Mucosa of descending colon (tissue), 3 donors: ENCODE measurements at regions not wholly inside any gene's neighbourhood (a gene's known extent, or its start where the extent isn't known, plus 50 kb on each side); places are given as distances from the start of the nearest gene placed in this dataset.
A peak's percentile ranks its signal among the peaks of the same experiment; 100 is the strongest.
"Not testable (repeated sequence)": the region's sequence is repeated elsewhere in the genome, so short reads cannot be mapped to it uniquely, and the experiment has no call there.

Experiments
- ATAC-seq: fragments of 200-7000 bp; cut with Tn5 transposase; one replicate; pipeline ENCODE4 v1.9.1; 2020; ENCODE audit warnings: mild to moderate bottlenecking, moderate library complexity
- DNase-seq, 3 donors: peaks; one replicate each; pipeline ENCODE4 v3.0.0-alpha.2; 2020
- H3K36me3 ChIP-seq: fragments of 200-600 bp; one replicate; pipeline ENCODE4 v1.8.0; 2021; ENCODE audit warnings: low read depth, mild to moderate bottlenecking
- H3K4me1 ChIP-seq: fragments of 200-600 bp; one replicate; pipeline ENCODE4 v1.8.0; 2021; ENCODE audit warnings: low read depth, mild to moderate bottlenecking
- H3K4me3 ChIP-seq: fragments of 200-600 bp; one replicate; pipeline ENCODE4 v1.8.0; 2021; ENCODE audit warnings: mild to moderate bottlenecking
- H3K9me3 ChIP-seq: fragments of 200-600 bp; one replicate; pipeline ENCODE4 v1.8.0; 2021; ENCODE audit warnings: mild to moderate bottlenecking
- intact Hi-C, 2 donors: fragments of 100-400 bp; cut with DNase I in 1 of 2; cut with micrococcal nuclease in 1 of 2; formaldehyde crosslinking; loops; one replicate each; pipeline versions ENCODE4 v1.11.0 to v1.11.1; 2022; cut with DNase I, micrococcal nuclease
- TF ChIP-seq, protein P1 (sequence below): fragments of 200-600 bp; IDR thresholded peaks from one replicate; pipeline ENCODE4 v1.8.0; 2022; ENCODE audit warnings: antibody characterized with exemption, mild to moderate bottlenecking
- donor health status: DM: no; HTN: no; CAD: no; lungs with moderate emphysema.
- donor health status: DM: no; HTN: no; CAD: no.
- donor health status: DM: no; HTN: yes; CAD: no.

DNA sequence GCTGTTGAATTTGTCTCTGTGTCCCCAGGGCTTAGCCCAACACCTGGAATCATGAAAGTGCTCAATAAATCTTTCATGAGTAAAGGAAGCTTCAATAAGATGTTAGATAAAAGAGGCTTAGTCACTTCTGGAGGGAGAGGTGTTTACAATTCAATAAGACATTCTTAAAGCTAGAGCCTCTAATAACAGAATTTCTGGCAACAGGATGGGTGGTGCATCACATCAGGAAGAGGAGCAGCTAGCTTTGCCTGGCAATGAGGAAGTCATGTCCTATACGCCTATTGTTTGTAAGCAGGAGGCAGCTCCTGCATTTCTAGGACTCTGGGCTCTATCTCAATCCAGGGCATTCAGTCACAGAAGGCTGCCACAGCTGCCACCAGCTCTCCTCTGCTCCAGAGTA, 638.5 kb downstream of the EPM2A start:
- H3K9me3 ChIP-seq, result peaks cover 19% of the 10 kb centered on the region
- intact Hi-C loops, result no loop called here
- ATAC-seq (peak; percentile 73), DNase-seq (no peak)
- TF ChIP-seq, protein P1, sequence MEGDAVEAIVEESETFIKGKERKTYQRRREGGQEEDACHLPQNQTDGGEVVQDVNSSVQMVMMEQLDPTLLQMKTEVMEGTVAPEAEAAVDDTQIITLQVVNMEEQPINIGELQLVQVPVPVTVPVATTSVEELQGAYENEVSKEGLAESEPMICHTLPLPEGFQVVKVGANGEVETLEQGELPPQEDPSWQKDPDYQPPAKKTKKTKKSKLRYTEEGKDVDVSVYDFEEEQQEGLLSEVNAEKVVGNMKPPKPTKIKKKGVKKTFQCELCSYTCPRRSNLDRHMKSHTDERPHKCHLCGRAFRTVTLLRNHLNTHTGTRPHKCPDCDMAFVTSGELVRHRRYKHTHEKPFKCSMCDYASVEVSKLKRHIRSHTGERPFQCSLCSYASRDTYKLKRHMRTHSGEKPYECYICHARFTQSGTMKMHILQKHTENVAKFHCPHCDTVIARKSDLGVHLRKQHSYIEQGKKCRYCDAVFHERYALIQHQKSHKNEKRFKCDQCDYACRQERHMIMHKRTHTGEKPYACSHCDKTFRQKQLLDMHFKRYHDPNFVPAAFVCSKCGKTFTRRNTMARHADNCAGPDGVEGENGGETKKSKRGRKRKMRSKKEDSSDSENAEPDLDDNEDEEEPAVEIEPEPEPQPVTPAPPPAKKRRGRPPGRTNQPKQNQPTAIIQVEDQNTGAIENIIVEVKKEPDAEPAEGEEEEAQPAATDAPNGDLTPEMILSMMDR, result no peak
- H3K36me3 ChIP-seq, result no peaks in the 10 kb centered on the region
- H3K4me1 ChIP-seq, result no peaks in the 10 kb centered on the region
- no peak overlapping the region for H3K4me3 ChIP-seq

GRCh38 chr6:145098127-145098526, 637.2 kb downstream of the EPM2A start:
- H3K36me3 ChIP-seq, intact Hi-C loops, DNase-seq, ATAC-seq, H3K4me3 ChIP-seq, H3K4me1 ChIP-seq: not testable (repeated sequence)
- H3K9me3 ChIP-seq, result peaks cover 19% of the 10 kb centered on the region

DNA sequence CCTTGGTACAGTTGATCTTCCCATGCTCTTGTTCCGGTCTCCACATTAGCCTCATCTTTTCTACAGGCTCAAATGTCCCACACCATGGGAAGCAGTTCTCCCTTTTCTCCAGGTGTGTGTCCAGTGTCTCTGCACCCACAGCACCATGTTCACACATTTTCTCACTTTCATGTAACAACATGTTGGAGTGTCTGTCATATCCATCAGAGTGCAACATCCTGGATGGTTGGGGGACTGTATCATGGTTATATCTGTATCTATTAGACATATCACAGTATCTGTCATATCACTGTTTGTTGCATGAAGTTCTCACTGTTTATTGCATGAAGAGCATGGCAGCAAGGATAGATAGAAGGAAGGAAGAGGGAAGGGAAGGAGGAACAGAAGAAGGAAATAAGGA, 635.6 kb downstream of the EPM2A start:
- no peaks in the 10 kb centered on the region for H3K4me1 ChIP-seq
- TF ChIP-seq, protein P1, result no peak
- H3K9me3 ChIP-seq, result peaks cover 19% of the 10 kb centered on the region
- no peaks in the 10 kb centered on the region for H3K36me3 ChIP-seq
- ATAC-seq (no peak), DNase-seq (no peak)
- intact Hi-C loops, result no loop called here
- no peak overlapping the region for H3K4me3 ChIP-seq

DNA sequence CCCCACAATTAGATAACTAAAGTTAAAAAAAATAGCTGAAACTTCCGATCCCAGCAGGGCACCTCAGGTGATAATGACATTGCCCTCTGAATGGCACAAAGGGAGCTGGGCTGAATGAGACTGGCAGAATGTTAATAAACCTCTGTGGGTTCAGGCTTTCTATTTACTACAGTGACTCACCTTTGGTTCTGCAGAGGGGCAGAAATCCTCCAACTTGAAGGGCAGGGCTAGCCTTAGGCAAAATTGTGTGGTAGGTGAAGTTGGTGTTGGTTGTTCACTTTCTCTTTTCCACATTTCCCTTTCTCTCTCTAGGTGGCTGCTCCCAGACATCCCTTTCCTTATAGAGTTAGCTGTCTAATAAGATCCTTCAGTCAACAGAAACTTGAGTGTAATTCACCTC, 625.2 kb downstream of the EPM2A start:
- Histone ChIP-seq H3K9me3 (no peaks in the 10 kb centered on the region), H3K36me3 (no peaks in the 10 kb centered on the region), H3K4me1 (no peaks in the 10 kb centered on the region), H3K4me3 (no peak overlapping the region)
- ATAC-seq (no peak), DNase-seq (no peak)
- intact Hi-C loops, result no loop called here
- TF ChIP-seq, protein P1, result no peak

DNA sequence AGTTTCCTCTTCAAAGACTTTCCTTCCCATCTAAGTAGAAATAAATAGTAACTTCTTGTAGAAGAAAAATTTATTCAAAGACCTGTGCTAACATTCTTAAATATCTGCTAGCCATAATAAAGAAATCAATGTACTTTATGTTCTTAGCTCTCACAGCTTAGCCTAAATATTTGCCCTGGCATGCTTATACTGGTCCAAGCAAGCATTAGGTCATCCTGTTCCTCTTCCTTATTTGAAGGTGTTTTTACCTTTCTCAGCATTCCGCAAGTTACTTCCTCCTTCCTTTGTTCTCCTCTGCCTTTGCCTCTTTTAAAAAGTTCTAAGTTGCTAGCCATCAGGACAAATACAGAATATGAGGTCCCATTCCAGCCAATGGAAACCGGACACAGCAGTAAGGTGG, 623.9 kb downstream of the EPM2A start:
- H3K4me1 ChIP-seq, H3K9me3 ChIP-seq, intact Hi-C loops, H3K36me3 ChIP-seq, ATAC-seq, H3K4me3 ChIP-seq, DNase-seq: not testable (repeated sequence)

GRCh38 chr6:145112711-145113148, 622.6 kb downstream of the EPM2A start:
- no peaks in the 10 kb centered on the region for H3K36me3 ChIP-seq
- H3K4me3 ChIP-seq, result no peak overlapping the region
- TF ChIP-seq, protein P1, result no peak
- intact Hi-C loops, result no loop called here
- ATAC-seq, result no peak
- H3K4me1 ChIP-seq, result no peaks in the 10 kb centered on the region
- H3K9me3 ChIP-seq, result no peaks in the 10 kb centered on the region
- DNase-seq, result no peak

GRCh38 chr6:145115638-145116037, 619.7 kb downstream of the EPM2A start:
- Histone ChIP-seq H3K9me3 (no peaks in the 10 kb centered on the region), H3K4me1 (no peaks in the 10 kb centered on the region), H3K4me3 (no peak overlapping the region), H3K36me3 (no peaks in the 10 kb centered on the region)
- TF ChIP-seq, protein P1, result no peak
- intact Hi-C loops, result no loop called here
- ATAC-seq (no peak), DNase-seq (no peak)
